Activated CD8-positive, alpha-beta memory T cell treated with anti-CD3 and anti-CD28 coated beads for 48 hours (primary cell): ENCODE measurements at regions not wholly inside any gene's neighbourhood (a gene's known extent, or its start where the extent isn't known, plus 50 kb on each side); places are given as distances from the start of the nearest gene placed in this dataset.

Source experiments
- DNase-seq, 3 experiments: peaks; one replicate each; pipeline ENCODE4 v3.0.0-alpha.2; 2020; ENCODE audit warnings: low read depth in 2 of 3, low spot score in 2 of 3

GRCh38 chr3:127404221-127405009, 116.6 kb upstream of the PRR20G start:
- DNase-seq = no peak

GRCh38 chr3:127403795-127404194, 115.9 kb upstream of the PRR20G start:
- no peak for DNase-seq

- DNase-seq = no peak
Measured at GRCh38 chr3:127399154-127399553, 111.3 kb upstream of the PRR20G start.

- no peak for DNase-seq
Measured at GRCh38 chr3:127396473-127396872, 108.6 kb upstream of the PRR20G start.

- DNase-seq = no peak
Measured at GRCh38 chr3:127395663-127396355, 108.0 kb upstream of the PRR20G start.

- DNase-seq = no peak
Measured at GRCh38 chr3:127394984-127395662, 107.3 kb upstream of the PRR20G start.

- no peak for DNase-seq
Measured at GRCh38 chr3:127394031-127394430, 106.2 kb upstream of the PRR20G start.

- DNase-seq = no peak
Measured at GRCh38 chr3:127393131-127393820, 105.4 kb upstream of the PRR20G start.

GRCh38 chr3:127392156-127392490, 104.3 kb upstream of the PRR20G start:
- no peak for DNase-seq

GRCh38 chr3:127391436-127392155, 103.8 kb upstream of the PRR20G start:
- no peak for DNase-seq

GRCh38 chr3:127390365-127391025, 102.6 kb upstream of the PRR20G start:
- no peak for DNase-seq

GRCh38 chr3:127389913-127390312, 102.1 kb upstream of the PRR20G start:
- no peak for DNase-seq

GRCh38 chr3:127389420-127389819, 101.6 kb upstream of the PRR20G start:
- DNase-seq = no peak

- no peak for DNase-seq
Measured at GRCh38 chr3:127388427-127388826, 100.6 kb upstream of the PRR20G start.

GRCh38 chr3:127387556-127388153, 99.8 kb upstream of the PRR20G start:
- DNase-seq = no peak

- DNase-seq = no peak
Measured at GRCh38 chr3:127387119-127387518, 99.3 kb upstream of the PRR20G start.

- DNase-seq = no peak
Measured at GRCh38 chr3:127386490-127386889, 98.6 kb upstream of the PRR20G start.

GRCh38 chr3:127385540-127385870, 97.7 kb upstream of the PRR20G start:
- DNase-seq = no peak

GRCh38 chr3:127384717-127385539, 97.1 kb upstream of the PRR20G start:
- no peak for DNase-seq
